ENCODE measurements at regions not wholly inside any gene's neighbourhood (a gene's known extent, or its start where the extent isn't known, plus 50 kb on each side); places are given as distances from the start of the nearest gene placed in this dataset.

- TF ChIP-seq TAF1 (IDR thresholded peaks at IDR 0.05; ENCODE audit: low read depth) (no peak), RAD21 (IDR thresholded peaks at IDR 0.05; ENCODE audit: low read depth) (no peak), EP300 (IDR thresholded peaks at IDR 0.05; ENCODE audit: borderline replicate concordance) (no peak), EGR1 (IDR thresholded peaks at IDR 0.05) (no peak), TCF12 (IDR thresholded peaks at IDR 0.05; ENCODE audit: low read depth) (no peak), REST (IDR thresholded peaks at IDR 0.05; ENCODE audit: low read depth) (no peak), YY1 (IDR thresholded peaks at IDR 0.05; ENCODE audit: low read depth) (no peak), CREB1 (IDR thresholded peaks at IDR 0.05; ENCODE audit: low read depth) (no peak), ZBTB7A (IDR thresholded peaks at IDR 0.05; ENCODE audit: low read depth) (no peak)
These were observed 168.4 kb upstream of the FSTL4 start for GRCh38 chr5:133780619-133781280.

- TF ChIP-seq YY1 (IDR thresholded peaks at IDR 0.05; ENCODE audit: low read depth) (no peak), CREB1 (IDR thresholded peaks at IDR 0.05; ENCODE audit: low read depth) (no peak), FOXM1 (IDR thresholded peaks at IDR 0.05; ENCODE audit: borderline replicate concordance, low read depth) (no peak), MAX (IDR thresholded peaks at IDR 0.05) (no peak), TEAD4 (IDR thresholded peaks at IDR 0.05) (no peak), EP300 (IDR thresholded peaks at IDR 0.05; ENCODE audit: borderline replicate concordance) (no peak), EGR1 (IDR thresholded peaks at IDR 0.05) (no peak), NFIC (IDR thresholded peaks at IDR 0.05) (no peak), REST (IDR thresholded peaks at IDR 0.05; ENCODE audit: low read depth) (no peak), RAD21 (IDR thresholded peaks at IDR 0.05; ENCODE audit: low read depth) (no peak)
These were observed 167.6 kb upstream of the FSTL4 start for GRCh38 chr5:133779828-133780475.

- TF ChIP-seq MAX (IDR thresholded peaks at IDR 0.05) (no peak), TEAD4 (IDR thresholded peaks at IDR 0.05) (no peak), EGR1 (IDR thresholded peaks at IDR 0.05) (no peak), CREB1 (IDR thresholded peaks at IDR 0.05; ENCODE audit: low read depth) (no peak)
These were observed 166.3 kb upstream of the FSTL4 start for GRCh38 chr5:133778636-133779035.

- TF ChIP-seq FOXM1 (IDR thresholded peaks at IDR 0.05; ENCODE audit: borderline replicate concordance, low read depth) (no peak), USF1 (IDR thresholded peaks at IDR 0.05) (no peak), NFIC (IDR thresholded peaks at IDR 0.05) (no peak), TAF1 (IDR thresholded peaks at IDR 0.05; ENCODE audit: low read depth) (no peak), CEBPB (IDR thresholded peaks at IDR 0.05) (no peak), REST (IDR thresholded peaks at IDR 0.05; ENCODE audit: low read depth) (no peak), ZBTB7A (IDR thresholded peaks at IDR 0.05; ENCODE audit: low read depth) (no peak), EGR1 (IDR thresholded peaks at IDR 0.05) (no peak), EP300 (IDR thresholded peaks at IDR 0.05; ENCODE audit: borderline replicate concordance) (no peak), CREB1 (IDR thresholded peaks at IDR 0.05; ENCODE audit: low read depth) (no peak)
These were observed 165.6 kb upstream of the FSTL4 start for GRCh38 chr5:133777951-133778350.
